ENCODE measurements at regions not wholly inside any gene's neighbourhood (a gene's known extent, or its start where the extent isn't known, plus 50 kb on each side); places are given as distances from the start of the nearest gene placed in this dataset.

DNA sequence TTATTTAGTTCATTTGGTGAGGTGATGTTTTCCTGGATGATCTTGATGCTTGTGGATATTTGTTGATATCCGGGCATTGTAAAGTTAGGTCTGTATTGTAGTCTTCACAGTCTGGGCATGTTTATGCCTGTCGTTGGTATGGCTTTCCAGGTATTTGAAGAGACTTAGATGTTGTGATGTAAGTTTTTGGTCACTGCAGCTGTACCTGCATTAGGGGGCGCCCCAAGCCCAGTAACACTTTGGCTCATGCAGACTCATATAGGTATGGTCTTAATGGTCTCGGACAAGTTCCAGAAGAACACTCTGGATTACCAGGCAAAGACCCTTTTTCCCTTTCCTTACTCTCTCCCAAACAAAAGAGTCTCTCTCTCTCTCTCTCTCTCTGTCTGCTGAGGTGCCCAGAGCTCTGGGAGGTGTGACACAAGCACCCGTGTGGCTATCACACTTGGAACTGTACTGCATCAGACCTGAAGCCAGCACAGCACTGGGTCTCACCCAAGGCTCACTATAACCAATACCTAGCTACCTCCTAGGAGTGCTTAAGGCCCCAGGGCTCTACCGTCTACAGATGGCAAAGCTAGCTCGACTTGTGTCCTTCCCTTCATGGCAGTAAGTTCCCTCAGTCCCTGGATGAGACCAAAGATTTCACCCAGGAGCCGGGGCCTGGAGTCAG is 425.8 kb upstream of the ATXN7L3B start:
- no peak for DNase-seq
- H3K27me3 ChIP-seq (replicated peaks in 1 of 7) = no peaks in the 10 kb centered on the region
- TF ChIP-seq, protein P1, sequence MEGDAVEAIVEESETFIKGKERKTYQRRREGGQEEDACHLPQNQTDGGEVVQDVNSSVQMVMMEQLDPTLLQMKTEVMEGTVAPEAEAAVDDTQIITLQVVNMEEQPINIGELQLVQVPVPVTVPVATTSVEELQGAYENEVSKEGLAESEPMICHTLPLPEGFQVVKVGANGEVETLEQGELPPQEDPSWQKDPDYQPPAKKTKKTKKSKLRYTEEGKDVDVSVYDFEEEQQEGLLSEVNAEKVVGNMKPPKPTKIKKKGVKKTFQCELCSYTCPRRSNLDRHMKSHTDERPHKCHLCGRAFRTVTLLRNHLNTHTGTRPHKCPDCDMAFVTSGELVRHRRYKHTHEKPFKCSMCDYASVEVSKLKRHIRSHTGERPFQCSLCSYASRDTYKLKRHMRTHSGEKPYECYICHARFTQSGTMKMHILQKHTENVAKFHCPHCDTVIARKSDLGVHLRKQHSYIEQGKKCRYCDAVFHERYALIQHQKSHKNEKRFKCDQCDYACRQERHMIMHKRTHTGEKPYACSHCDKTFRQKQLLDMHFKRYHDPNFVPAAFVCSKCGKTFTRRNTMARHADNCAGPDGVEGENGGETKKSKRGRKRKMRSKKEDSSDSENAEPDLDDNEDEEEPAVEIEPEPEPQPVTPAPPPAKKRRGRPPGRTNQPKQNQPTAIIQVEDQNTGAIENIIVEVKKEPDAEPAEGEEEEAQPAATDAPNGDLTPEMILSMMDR (IDR thresholded peaks at IDR 0.05 in 8 of 11, conservative IDR thresholded peaks at IDR 0.05 in 3 of 11) = no peak
- TF ChIP-seq POLR2A (IDR thresholded peaks at IDR 0.05) (no peak), POLR2AphosphoS5 (IDR thresholded peaks at IDR 0.05) (no peak)
- no peaks in the 10 kb centered on the region for H3K9me3 ChIP-seq
- 53 to 66% (median 60%) methylated on average over 8 of the region's 8 CpGs for WGBS, 5 donors
- no peaks in the 10 kb centered on the region for H3K36me3 ChIP-seq
- H3K4me1 ChIP-seq = no peaks in the 10 kb centered on the region
- no peak overlapping the region for H3K27ac ChIP-seq
- H3K4me3 ChIP-seq = no peak overlapping the region
- intact Hi-C loops (cut with DNase I; ENCODE audit: low total_unique reads) = no loop called here

DNA sequence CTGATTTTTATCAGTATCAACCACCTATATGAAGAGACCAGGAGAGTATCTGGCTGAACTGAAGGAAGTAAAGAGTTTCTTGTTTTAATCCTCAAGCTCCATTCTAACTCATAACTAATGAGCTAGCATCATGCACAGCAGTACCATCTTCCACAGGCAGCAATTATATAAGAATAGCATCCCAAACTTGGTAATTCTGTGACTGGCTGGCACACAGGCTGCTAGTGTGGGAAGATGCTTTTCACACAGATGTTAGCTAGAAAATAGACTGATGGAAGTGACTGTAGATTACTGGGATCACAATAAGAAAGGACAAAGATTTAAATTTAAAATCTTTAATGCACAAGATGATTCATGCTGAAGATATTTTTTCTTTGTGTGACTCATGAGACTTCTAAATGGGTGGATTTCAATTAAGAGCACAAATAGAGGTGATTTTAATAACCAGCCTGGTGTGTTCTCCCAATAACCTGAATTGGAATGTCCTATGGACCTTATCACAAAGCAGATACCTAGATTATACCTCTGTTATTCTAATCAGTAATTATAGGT is 417.7 kb upstream of the ATXN7L3B start:
- intact Hi-C loops (cut with DNase I; ENCODE audit: low total_unique reads) = no loop called here
- Histone ChIP-seq H3K4me3 (no peak overlapping the region), H3K27me3 (replicated peaks in 1 of 7) (no peaks in the 10 kb centered on the region), H3K36me3 (no peaks in the 10 kb centered on the region), H3K4me1 (no peaks in the 10 kb centered on the region), H3K9me3 (no peaks in the 10 kb centered on the region), H3K27ac (no peak overlapping the region)
- DNase-seq = no peak
- TF ChIP-seq, protein P1 (IDR thresholded peaks at IDR 0.05 in 8 of 11, conservative IDR thresholded peaks at IDR 0.05 in 3 of 11) = no peak
- TF ChIP-seq POLR2A (IDR thresholded peaks at IDR 0.05) = no peak
- no peak for TF ChIP-seq POLR2AphosphoS5 (IDR thresholded peaks at IDR 0.05)

DNA sequence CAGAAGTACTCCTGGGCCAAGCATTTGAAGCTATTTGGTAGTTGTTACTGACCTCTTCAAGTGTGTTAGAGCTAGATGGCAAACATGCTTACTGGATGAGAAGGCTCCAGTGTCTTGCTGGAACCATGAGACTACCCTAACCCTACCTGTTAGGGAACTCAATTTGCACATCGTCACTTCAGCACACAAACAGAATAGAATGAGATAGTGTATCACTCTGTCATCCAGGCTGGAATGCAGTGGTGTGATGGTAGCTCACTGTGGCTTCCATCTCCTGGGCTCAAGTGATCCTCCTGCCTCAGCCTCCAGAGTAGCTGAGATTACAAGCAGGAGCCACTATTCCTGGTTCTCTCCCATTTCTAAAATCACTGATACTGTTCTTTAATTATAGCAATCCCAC is 417.0 kb upstream of the ATXN7L3B start:
- Histone ChIP-seq H3K9me3 (no peaks in the 10 kb centered on the region), H3K27me3 (replicated peaks in 1 of 7) (no peaks in the 10 kb centered on the region), H3K36me3 (no peaks in the 10 kb centered on the region), H3K4me1 (no peaks in the 10 kb centered on the region), H3K27ac (no peak overlapping the region), H3K4me3 (no peak overlapping the region)
- intact Hi-C loops (cut with DNase I; ENCODE audit: low total_unique reads) = no loop called here
- 56 to 89% (median 75%) methylated on average over 1 of the region's 1 CpG for WGBS, 5 donors
- no peak for TF ChIP-seq POLR2A (IDR thresholded peaks at IDR 0.05)
- TF ChIP-seq, protein P1 (IDR thresholded peaks at IDR 0.05 in 8 of 11, conservative IDR thresholded peaks at IDR 0.05 in 3 of 11) = no peak
- TF ChIP-seq POLR2AphosphoS5 (IDR thresholded peaks at IDR 0.05) = no peak
- no peak for DNase-seq

DNA sequence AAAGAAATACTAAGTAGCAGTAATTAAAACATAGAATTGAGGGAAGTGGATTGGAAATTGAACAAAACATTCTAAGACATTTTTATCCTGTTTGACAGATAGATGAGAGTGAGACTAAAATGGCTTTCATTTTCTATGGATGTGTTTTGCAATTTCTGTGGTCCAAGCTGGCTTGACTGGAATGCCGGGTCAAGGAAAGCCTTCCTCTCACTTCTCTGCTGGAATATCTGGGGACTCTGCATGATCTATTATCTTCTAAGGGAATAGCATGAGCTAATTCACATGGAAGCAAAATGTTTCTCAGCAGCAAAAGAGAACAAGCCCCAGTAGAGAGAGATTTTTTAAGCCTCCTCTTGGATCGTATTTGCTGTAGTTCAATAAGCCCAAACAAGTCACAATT is 407.9 kb upstream of the ATXN7L3B start:
- intact Hi-C loops (cut with DNase I; ENCODE audit: low total_unique reads) = no loop called here
- 66 to 76% (median 74%) methylated on average over 2 of the region's 2 CpGs for WGBS, 5 donors
- H3K27me3 ChIP-seq (replicated peaks in 1 of 7) = no peaks in the 10 kb centered on the region
- no peaks in the 10 kb centered on the region for H3K4me1 ChIP-seq
- TF ChIP-seq POLR2AphosphoS5 (IDR thresholded peaks at IDR 0.05) = no peak
- TF ChIP-seq, protein P1 (IDR thresholded peaks at IDR 0.05 in 8 of 11, conservative IDR thresholded peaks at IDR 0.05 in 3 of 11) = no peak
- no peak for TF ChIP-seq POLR2A (IDR thresholded peaks at IDR 0.05)
- H3K4me3 ChIP-seq = no peak overlapping the region
- no peak for DNase-seq
- H3K9me3 ChIP-seq = peaks cover 0 to 6% (median 0%) of the 10 kb centered on the region in 8 donors
- H3K36me3 ChIP-seq = no peaks in the 10 kb centered on the region
- H3K27ac ChIP-seq = no peak overlapping the region

Measured in spleen (tissue), 11 donors.